Right lobe of liver (tissue), 4 donors: ENCODE measurements at regions not wholly inside any gene's neighbourhood (a gene's known extent, or its start where the extent isn't known, plus 50 kb on each side); places are given as distances from the start of the nearest gene placed in this dataset.

ENCODE experiments used
- CTCF ChIP-seq, 4 donors: fragments of 200-600 bp in 3 of 4; fragments of 450-650 bp in 1 of 4; IDR thresholded peaks; one replicate each; pipeline versions ENCODE4 v1.5.1 to v1.8.0; 2016 to 2022; ENCODE audit warnings: antibody characterized with exemption in 4 of 4, mild to moderate bottlenecking in 2 of 4
- POLR2A ChIP-seq: fragments of 450-650 bp; IDR thresholded peaks from one replicate; pipeline ENCODE4 v1.6.1; 2017; ENCODE audit warnings: antibody characterized with exemption, mild to moderate bottlenecking
- donor health status: DM: no; HTN: no; CAD: no.
- donor health status: DM: no; HTN: no; CAD: no.
- donor health status: DM: no; HTN: yes; CAD: no.

GRCh38 chr5:142225141-142225540 lies 99.7 kb downstream of the SPRY4 start:
- no peak for TF ChIP-seq CTCF (IDR thresholded peaks at IDR 0.05)
- TF ChIP-seq POLR2A: no peak
